OCI-LY1 (cell line): ENCODE measurements at regions not wholly inside any gene's neighbourhood (a gene's known extent, or its start where the extent isn't known, plus 50 kb on each side); places are given as distances from the start of the nearest gene placed in this dataset.

ENCODE experiments used
- H2AFZ ChIP-seq: fragments of 200-600 bp; sonication (generic), shearing (Covaris generic); 2 replicates; pipeline ENCODE4 v1.6.0; 2014; ENCODE audit warnings: antibody characterized with exemption, mild to moderate bottlenecking, low read length
- H3F3A ChIP-seq: fragments of 200-600 bp; sonication (generic), shearing (Covaris generic); 2 replicates; pipeline ENCODE4 v1.6.0; 2014; ENCODE audit warnings: mild to moderate bottlenecking, antibody characterized with exemption, low read length, moderate library complexity; ENCODE audit not compliant: insufficient read depth
- H3K27ac ChIP-seq: fragments of 200-600 bp; sonication (generic); 2 replicates; pipeline ENCODE4 v1.5.1; 2014; ENCODE audit warnings: low read length, mixed run types, mild to moderate bottlenecking, low read depth; ENCODE audit not compliant: poor library complexity, severe bottlenecking
- H3K27me3 ChIP-seq: fragments of 200-600 bp; sonication (generic); 2 replicates; pipeline ENCODE4 v1.6.0; 2014; ENCODE audit warnings: antibody characterized with exemption, mild to moderate bottlenecking, low read length, moderate library complexity; ENCODE audit not compliant: insufficient read depth
- H3K36me3 ChIP-seq: fragments of 200-600 bp; sonication (generic); 2 replicates; pipeline ENCODE4 v1.6.1; 2014; ENCODE audit warnings: mild to moderate bottlenecking, antibody characterized with exemption, low read length, moderate library complexity, mixed read lengths; ENCODE audit not compliant: insufficient read depth
- H3K4me1 ChIP-seq: fragments of 200-600 bp; sonication (generic); 2 replicates; pipeline ENCODE4 v1.5.1; 2014; ENCODE audit warnings: mild to moderate bottlenecking, low read length, moderate library complexity; ENCODE audit not compliant: insufficient read depth, severe bottlenecking
- H3K4me2 ChIP-seq: fragments of 200-600 bp; sonication (generic), shearing (Covaris generic); 2 replicates; pipeline ENCODE4 v1.6.1; 2014; ENCODE audit warnings: low read length
- H3K4me3 ChIP-seq: fragments of 200-600 bp; sonication (generic); 2 replicates; pipeline ENCODE4 v1.5.1; 2014; ENCODE audit warnings: low read length, low read depth, mild to moderate bottlenecking, mixed read lengths; ENCODE audit not compliant: poor library complexity, severe bottlenecking
- H3K79me2 ChIP-seq: fragments of 200-600 bp; shearing (Covaris generic); 2 replicates; pipeline ENCODE4 v1.6.1; 2016; ENCODE audit warnings: mixed run types, low read length, mixed read lengths; ENCODE audit not compliant: insufficient read depth
- H3K9ac ChIP-seq: fragments of 200-600 bp; sonication (generic), shearing (Covaris generic); 2 replicates; pipeline ENCODE4 v1.6.1; 2014; ENCODE audit warnings: mild to moderate bottlenecking, low read length, mixed read lengths
- H3K9me2 ChIP-seq: fragments of 200-600 bp; sonication (generic), shearing (Covaris generic); 2 replicates; pipeline ENCODE4 v1.6.1; 2014; ENCODE audit warnings: low read depth, mild to moderate bottlenecking, low read length, mixed read lengths
- H3K9me3 ChIP-seq: fragments of 200-600 bp; shearing (Covaris generic); 2 replicates; pipeline ENCODE4 v1.6.1; 2014; ENCODE audit warnings: low read length, mixed read lengths
- H4K20me1 ChIP-seq: fragments of 200-600 bp; sonication (generic), shearing (Covaris generic); 2 replicates; pipeline ENCODE4 v1.6.0; 2016; ENCODE audit warnings: mild to moderate bottlenecking, low read length; ENCODE audit not compliant: insufficient read depth
- CTCF ChIP-seq: fragments of 200-600 bp; sonication (generic), shearing (Covaris generic); IDR thresholded peaks from 2 replicates; pipeline ENCODE4 v1.5.1; 2017; ENCODE audit warnings: mild to moderate bottlenecking, antibody characterized with exemption, low read length, moderate library complexity, mixed read lengths
- EZH2 ChIP-seq: fragments of 200-600 bp; sonication (generic), shearing (Covaris generic); IDR thresholded peaks from 2 replicates; pipeline ENCODE4 v1.8.0; 2017; ENCODE audit warnings: borderline replicate concordance, mixed run types, mild to moderate bottlenecking, antibody characterized with exemption, low read length, moderate library complexity, mixed read lengths

DNA sequence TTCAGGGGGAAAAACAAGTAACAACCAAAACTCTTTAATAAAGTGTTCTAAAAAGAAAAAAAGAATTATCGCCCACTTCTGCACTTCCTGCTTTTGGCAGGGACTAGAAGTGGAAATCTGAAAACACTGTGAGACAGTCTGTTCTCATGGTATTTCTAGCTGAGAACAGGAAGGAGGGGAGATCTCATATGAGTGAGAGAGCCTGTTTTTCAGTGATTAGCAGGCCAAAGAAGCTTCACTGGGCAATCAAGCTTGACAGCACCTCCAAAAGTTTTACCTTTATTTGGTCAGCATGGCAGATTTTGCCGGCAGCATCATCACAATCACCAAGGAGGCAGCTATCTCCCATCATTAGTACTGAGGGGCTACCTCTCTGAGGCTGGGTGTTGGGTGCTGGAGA, 79.5 kb upstream of the ATXN1 start:
- no peak overlapping the region for H2AFZ ChIP-seq
- no peaks in the 10 kb centered on the region for H4K20me1 ChIP-seq
- no peaks in the 10 kb centered on the region for H3K36me3 ChIP-seq
- H3F3A ChIP-seq: no peaks in the 10 kb centered on the region
- no peak overlapping the region for H3K4me3 ChIP-seq
- H3K79me2 ChIP-seq: no peaks in the 10 kb centered on the region
- no peak overlapping the region for H3K9ac ChIP-seq
- no peaks in the 10 kb centered on the region for H3K4me1 ChIP-seq
- no peaks in the 10 kb centered on the region for H3K27me3 ChIP-seq
- TF ChIP-seq CTCF (no peak), EZH2 (no peak)
- H3K9me2 ChIP-seq: no peaks in the 10 kb centered on the region
- no peak overlapping the region for H3K27ac ChIP-seq
- H3K9me3 ChIP-seq: no peaks in the 10 kb centered on the region
- H3K4me2 ChIP-seq: no peak overlapping the region

DNA sequence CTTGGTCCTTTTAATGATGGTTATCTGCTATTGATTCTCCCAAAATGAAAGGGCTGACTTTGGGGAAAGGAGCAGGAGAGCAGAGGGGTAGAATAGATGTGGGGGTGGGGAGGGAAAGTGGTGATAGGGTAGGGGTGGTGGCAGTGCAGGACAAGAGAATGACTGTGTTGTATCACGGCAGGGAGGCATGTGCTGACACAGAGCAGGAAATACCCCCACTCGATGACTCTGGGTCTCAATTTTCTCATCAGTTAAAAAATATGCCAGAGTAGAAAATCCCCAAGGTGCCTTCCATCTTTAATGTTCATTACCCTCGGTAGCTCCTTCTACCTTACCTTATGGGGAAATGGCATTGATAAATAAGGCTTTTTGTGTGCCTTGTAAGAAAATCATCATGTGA, 79.0 kb upstream of the ATXN1 start:
- Histone ChIP-seq H3K36me3 (no peaks in the 10 kb centered on the region), H3K27ac (no peak overlapping the region)

DNA sequence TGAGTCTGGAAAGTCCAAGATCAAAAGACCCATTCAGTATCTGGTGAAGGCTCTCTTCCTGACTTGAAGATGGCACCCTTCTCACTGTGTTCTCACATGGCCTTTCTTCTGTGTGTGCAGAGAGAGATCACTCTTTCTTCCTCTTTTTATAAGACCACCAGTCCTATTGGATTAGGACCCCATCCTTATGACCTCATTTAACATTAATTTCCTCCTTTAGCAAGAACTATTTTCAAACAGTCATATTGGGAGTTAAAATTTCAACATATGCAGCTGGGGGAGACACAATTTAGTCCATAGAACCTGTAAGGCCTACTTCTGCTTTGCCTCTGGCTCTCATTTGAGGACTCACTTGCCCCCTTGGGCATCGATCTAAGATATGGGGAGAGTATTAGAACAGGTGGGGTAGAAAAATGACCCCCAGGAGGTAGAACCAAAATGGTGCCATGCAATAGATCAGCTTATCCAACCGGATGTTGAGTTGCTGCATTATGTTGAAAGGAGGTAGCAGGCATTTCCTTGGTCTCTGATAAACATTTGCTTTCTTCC, 78.4 kb upstream of the ATXN1 start:
- Histone ChIP-seq H3K9me3 (no peaks in the 10 kb centered on the region), H4K20me1 (no peaks in the 10 kb centered on the region), H2AFZ (no peak overlapping the region), H3K27me3 (no peaks in the 10 kb centered on the region), H3K4me3 (no peak overlapping the region), H3K4me1 (no peaks in the 10 kb centered on the region), H3K36me3 (no peaks in the 10 kb centered on the region), H3F3A (no peaks in the 10 kb centered on the region), H3K9ac (no peak overlapping the region), H3K79me2 (no peaks in the 10 kb centered on the region), H3K9me2 (no peaks in the 10 kb centered on the region), H3K27ac (no peak overlapping the region), H3K4me2 (no peak overlapping the region)
- TF ChIP-seq EZH2: no peak
- no peak for TF ChIP-seq CTCF

More for the DNA sequence above, 79.0 kb upstream of the ATXN1 start:
- no peak overlapping the region for H3K4me2 ChIP-seq
- H3K79me2 ChIP-seq: no peaks in the 10 kb centered on the region
- H2AFZ ChIP-seq: no peak overlapping the region
- no peaks in the 10 kb centered on the region for H3K4me1 ChIP-seq
- no peaks in the 10 kb centered on the region for H3K27me3 ChIP-seq
- H3K9me2 ChIP-seq: no peaks in the 10 kb centered on the region
- no peaks in the 10 kb centered on the region for H4K20me1 ChIP-seq
- no peaks in the 10 kb centered on the region for H3K9me3 ChIP-seq
- no peaks in the 10 kb centered on the region for H3F3A ChIP-seq
- no peak overlapping the region for H3K9ac ChIP-seq
- H3K4me3 ChIP-seq: no peak overlapping the region
- no peak for TF ChIP-seq EZH2
- TF ChIP-seq CTCF: no peak
